NCI-H524 (cell line): ENCODE measurements at regions not wholly inside any gene's neighbourhood (a gene's known extent, or its start where the extent isn't known, plus 50 kb on each side); places are given as distances from the start of the nearest gene placed in this dataset.
"Not testable (repeated sequence)": the region's sequence is repeated elsewhere in the genome, so short reads cannot be mapped to it uniquely, and the experiment has no call there.

Source experiments
- DNase-seq, 2 experiments: peaks; one replicate each; lab custom pipeline; 2025; lab: John Stamatoyannopoulos, UW

- DNase-seq: no peak
These were observed 296.3 kb downstream of the PCDH7 start for GRCh38 chr4:31016322-31017061.

GRCh38 chr4:31020363-31020762 is 300.2 kb downstream of the PCDH7 start:
- DNase-seq: no peak

GRCh38 chr4:31021008-31021407 is 300.8 kb downstream of the PCDH7 start:
- peak in 1 of 2 experiments; percentile 12 for DNase-seq

GRCh38 chr4:31022702-31023101 is 302.5 kb downstream of the PCDH7 start:
- DNase-seq: no peak

GRCh38 chr4:31023109-31023508 is 302.9 kb downstream of the PCDH7 start:
- DNase-seq: no peak

DNA sequence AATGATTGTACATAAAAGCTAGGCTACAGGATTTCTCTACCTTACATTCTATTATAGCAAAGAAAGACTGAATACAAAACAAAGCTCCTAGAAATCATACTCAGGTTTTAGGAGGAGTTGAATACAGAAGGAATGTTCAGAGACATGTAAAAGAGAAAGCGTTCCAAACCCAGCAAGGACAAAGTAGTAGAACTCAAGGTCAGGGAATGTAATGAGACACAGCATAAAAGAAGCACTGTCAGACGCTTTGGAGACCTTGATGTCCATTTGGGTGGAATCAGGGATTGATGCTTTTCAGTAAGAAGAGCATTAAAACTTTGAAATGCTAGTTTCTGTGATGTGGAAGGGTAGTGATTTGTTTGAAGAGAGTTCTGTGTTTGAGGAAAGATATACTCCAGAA is 303.6 kb downstream of the PCDH7 start:
- DNase-seq: no peak

DNA sequence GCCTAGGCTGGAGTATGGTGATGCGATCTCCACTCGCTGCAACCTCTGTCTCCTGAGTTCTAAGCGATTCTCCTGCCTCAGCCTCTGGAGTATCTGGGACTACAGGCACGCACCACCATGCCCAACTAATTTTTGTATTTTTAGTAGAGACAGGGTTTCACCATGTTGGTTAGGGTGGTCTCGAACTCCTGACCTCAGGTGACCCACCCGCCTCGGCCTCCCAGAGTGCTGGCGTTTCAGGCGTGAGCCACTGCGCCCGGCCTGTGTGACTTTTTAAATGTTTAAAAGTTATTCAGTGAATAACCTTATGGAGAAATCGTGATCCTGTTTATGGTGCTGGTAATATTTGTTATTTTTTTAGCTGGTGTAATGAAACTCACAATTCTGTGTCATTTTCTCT is 304.6 kb downstream of the PCDH7 start:
- DNase-seq: not testable (repeated sequence)

DNA sequence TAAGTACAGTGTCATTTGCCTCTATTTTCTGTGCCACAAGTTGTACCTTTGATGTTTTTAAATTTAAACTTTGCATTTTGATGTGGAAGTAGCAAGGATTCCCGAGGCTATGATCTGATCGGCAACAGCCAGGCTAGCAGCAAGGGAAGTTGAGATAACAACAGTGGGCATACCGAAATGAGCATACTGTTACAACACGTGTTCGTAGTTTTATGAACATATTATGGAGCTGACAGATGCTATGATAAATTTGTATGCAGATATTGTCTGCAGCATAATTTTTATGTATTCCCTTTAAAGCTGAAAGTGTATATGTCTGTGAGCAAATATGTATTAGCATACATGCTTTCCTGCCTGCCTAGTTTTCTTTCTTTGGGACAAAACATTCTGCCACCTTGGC is 306.1 kb downstream of the PCDH7 start:
- DNase-seq: no peak

DNA sequence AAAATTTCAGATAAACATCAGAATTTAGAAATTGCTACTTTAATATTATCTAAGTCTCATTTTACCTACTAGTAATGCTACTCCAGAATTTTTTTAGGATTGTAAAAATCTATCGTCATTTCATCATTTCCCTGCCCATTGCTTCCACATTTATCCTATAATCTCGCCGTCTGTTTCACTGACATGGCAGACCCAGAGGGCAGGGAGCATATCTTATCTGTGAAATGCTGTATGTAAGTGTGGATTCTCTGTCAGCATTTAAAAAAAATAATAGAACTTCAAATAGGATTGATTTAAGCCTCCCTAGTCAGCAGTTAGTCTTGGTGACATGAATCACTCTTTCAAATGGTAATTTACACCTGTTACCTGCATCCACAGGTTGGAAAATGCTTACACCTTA is 314.4 kb downstream of the PCDH7 start:
- DNase-seq: no peak

GRCh38 chr4:31035761-31036160 is 315.6 kb downstream of the PCDH7 start:
- no peak for DNase-seq

- DNase-seq: no peak
These were observed 317.5 kb downstream of the PCDH7 start for GRCh38 chr4:31037703-31038102.

DNA sequence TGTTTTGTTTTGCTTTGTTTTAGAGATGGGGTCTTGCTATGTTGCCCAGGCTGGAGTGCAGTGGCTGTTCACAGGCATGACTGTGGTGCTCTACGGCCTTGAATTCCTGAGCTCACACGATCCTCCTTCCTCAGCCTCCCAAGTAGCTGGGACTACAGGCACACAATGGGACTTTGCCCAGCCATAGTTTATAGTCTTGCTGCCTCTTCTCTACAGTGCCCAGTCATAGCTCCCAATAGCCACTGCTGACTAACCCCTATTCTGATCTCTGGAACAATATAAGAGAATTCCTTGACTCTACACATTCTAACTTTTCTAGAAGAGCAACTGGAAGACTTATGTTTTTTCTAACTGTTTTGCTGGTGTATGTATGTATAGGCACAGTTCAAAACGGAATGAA is 319.2 kb downstream of the PCDH7 start:
- no peak for DNase-seq

GRCh38 chr4:31040106-31040505 is 319.9 kb downstream of the PCDH7 start:
- no peak for DNase-seq

GRCh38 chr4:31041385-31041784 is 321.2 kb downstream of the PCDH7 start:
- DNase-seq: no peak

DNA sequence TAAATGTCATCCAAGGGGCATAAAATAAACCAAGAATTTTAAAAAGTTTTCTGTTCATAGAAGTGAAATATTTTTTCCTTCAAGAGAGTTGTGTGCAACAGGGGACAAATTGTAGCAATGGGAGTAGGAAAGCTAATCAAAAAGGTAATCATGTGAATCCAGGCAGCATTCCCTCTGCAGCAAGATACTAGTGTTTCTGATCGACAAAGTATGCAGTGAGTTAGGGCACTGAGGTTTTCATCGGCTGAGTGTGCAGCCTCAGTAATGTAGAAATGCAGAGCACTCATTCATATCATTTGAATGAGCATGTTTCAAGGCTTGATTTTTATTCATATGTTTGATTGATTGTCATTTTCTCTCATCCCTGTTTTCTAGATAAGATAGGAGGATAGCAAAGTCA is 321.7 kb downstream of the PCDH7 start:
- DNase-seq: no peak

- DNase-seq: no peak
These were observed 323.4 kb downstream of the PCDH7 start for GRCh38 chr4:31043382-31044062.

DNA sequence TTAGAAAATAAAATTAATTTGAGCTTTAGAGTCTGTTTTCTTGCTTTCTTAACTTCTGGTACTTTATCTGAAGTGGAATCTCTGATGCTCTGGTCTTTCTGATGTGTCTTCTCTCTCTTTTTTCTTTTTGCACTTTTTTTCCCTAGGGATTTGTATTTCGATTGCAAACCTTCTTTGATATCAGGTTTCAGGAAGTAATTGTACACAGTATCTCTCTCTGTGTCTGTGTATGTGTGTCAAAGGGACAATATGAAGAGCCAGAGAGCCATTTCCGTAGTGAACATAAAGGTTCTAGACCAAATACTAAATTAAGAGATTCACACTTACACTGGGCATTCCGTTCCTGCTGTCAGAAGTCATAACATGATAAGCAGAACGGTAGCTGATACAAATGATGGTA is 325.0 kb downstream of the PCDH7 start:
- DNase-seq: no peak

- peak in 1 of 2 experiments; percentile 44 for DNase-seq
These were observed 325.7 kb downstream of the PCDH7 start for GRCh38 chr4:31045724-31046318.

DNA sequence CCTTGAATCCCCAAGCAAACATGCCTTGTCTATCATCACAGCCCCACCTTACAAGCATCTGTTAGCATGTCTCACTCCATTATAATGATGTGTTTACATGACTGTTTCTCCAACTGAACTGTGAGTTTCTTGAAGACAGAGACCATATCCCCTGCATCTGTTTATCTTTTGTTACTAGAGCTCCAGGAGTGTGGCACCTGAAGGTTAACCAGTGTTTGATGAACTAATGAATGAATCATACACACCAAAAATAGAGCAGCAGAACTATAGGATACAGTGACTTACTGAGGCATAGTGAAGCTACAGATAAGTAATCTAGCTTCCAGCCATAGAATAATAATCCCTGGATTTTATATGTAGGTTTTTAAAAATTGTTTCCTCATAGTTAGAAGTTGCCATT is 331.0 kb downstream of the PCDH7 start:
- DNase-seq: no peak

GRCh38 chr4:31051565-31051964 is 331.4 kb downstream of the PCDH7 start:
- no peak for DNase-seq

DNA sequence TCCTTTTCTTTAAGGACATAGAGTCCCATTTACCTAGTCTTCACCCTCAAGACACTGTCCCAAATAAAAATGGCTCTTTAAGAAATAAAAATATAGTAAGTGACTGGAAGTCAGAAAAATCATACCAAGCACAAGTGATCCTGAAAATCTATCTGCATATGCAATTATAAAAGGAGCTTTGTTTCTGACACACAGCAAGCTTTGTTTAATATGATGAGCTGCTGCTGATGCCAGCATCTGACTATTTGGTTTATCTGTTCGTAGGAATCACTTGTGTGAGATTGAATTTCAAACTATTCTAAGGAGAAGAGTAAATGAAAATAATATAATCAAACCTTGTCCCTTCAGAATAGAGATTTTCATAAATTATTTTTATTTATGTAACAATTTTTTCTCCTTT is 332.4 kb downstream of the PCDH7 start:
- no peak for DNase-seq

DNA sequence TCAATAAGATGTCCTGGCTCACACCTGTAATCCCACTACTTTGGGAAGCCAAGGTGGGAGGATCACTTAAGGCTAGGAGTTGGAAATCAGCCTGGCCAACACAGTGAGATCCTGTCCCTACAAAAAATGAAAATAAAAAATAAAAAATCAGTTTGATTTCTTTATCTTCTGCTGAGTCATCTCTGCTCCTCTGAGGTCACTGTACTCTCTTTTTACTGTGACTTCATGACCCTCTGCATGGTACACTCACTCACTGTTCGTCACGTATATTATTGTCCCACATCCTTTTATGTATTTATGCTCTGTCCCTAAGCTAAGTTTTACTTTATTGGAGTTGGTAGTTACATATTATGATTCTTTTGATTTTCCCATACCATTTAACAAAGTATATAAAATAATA is 333.3 kb downstream of the PCDH7 start:
- DNase-seq: no peak

DNA sequence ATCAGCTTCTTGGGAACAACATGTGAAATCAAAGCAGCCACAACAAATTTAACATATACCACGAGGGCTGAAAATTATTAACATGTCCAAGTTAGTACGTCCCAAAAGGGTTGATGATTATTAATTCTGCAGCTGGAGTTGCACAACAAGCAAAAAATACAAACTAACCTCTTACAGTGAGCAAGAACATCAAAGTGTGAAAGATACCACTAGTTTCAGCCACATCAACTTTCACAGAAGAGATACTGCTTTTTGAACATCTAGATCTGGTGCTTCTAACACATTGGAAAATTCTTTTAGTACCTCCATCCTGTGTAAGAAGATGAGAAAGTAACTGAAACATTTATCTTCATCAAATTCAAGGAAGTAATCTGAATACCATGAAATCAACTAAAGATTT is 334.1 kb downstream of the PCDH7 start:
- DNase-seq: no peak
